Hematopoietic multipotent progenitor cell treated with erythropoietin and hydrocortisone succinate and interleukin-3 and kit ligand, for 6 days (in vitro differentiated cells): ENCODE measurements at regions not wholly inside any gene's neighbourhood (a gene's known extent, or its start where the extent isn't known, plus 50 kb on each side); places are given as distances from the start of the nearest gene placed in this dataset.
"Not testable (repeated sequence)": the region's sequence is repeated elsewhere in the genome, so short reads cannot be mapped to it uniquely, and the experiment has no call there.

ENCODE experiments used
- DNase-seq: peaks from one replicate; pipeline ENCODE4 v3.0.0-alpha.2; 2015

- DNase-seq, result no peak
These were observed 1199.7 kb downstream of the CNTNAP5 start for GRCh38 chr2:125224830-125225229.

- no peak for DNase-seq
These were observed 1202.8 kb downstream of the CNTNAP5 start for GRCh38 chr2:125227843-125228392.

- DNase-seq, result no peak
These were observed 1215.8 kb downstream of the CNTNAP5 start for GRCh38 chr2:125240870-125241269.

GRCh38 chr2:125243074-125243473 is 1218.0 kb downstream of the CNTNAP5 start:
- no peak for DNase-seq

- DNase-seq, result no peak
These were observed 1228.9 kb downstream of the CNTNAP5 start for GRCh38 chr2:125254010-125254409.

- DNase-seq, result no peak
These were observed 1234.4 kb downstream of the CNTNAP5 start for GRCh38 chr2:125259451-125259850.

- DNase-seq, result not testable (repeated sequence)
These were observed 1235.4 kb downstream of the CNTNAP5 start for GRCh38 chr2:125260366-125260930.

- DNase-seq, result no peak
These were observed 1239.4 kb downstream of the CNTNAP5 start for GRCh38 chr2:125264453-125264852.

- DNase-seq, result no peak
These were observed 1242.6 kb downstream of the CNTNAP5 start for GRCh38 chr2:125267683-125268082.

- no peak for DNase-seq
These were observed 1247.6 kb downstream of the CNTNAP5 start for GRCh38 chr2:125272651-125273050.

- DNase-seq, result no peak
These were observed 1249.6 kb downstream of the CNTNAP5 start for GRCh38 chr2:125274718-125275117.

- no peak for DNase-seq
These were observed 1255.2 kb downstream of the CNTNAP5 start for GRCh38 chr2:125280265-125280664.

- no peak for DNase-seq
These were observed 1256.2 kb downstream of the CNTNAP5 start for GRCh38 chr2:125281242-125281641.

- peak; percentile 0 for DNase-seq
These were observed 1271.7 kb downstream of the CNTNAP5 start for GRCh38 chr2:125296742-125297141.

- DNase-seq, result no peak
These were observed 1285.7 kb downstream of the CNTNAP5 start for GRCh38 chr2:125310657-125311364.

GRCh38 chr2:125312342-125312741 is 1287.3 kb downstream of the CNTNAP5 start:
- no peak for DNase-seq

- DNase-seq, result no peak
These were observed 1288.7 kb downstream of the CNTNAP5 start for GRCh38 chr2:125313806-125314205.

GRCh38 chr2:125318740-125319139 is 1293.7 kb downstream of the CNTNAP5 start:
- no peak for DNase-seq

- DNase-seq, result no peak
These were observed 1299.2 kb downstream of the CNTNAP5 start for GRCh38 chr2:125324273-125324672.

GRCh38 chr2:125330133-125330532 is 1305.0 kb downstream of the CNTNAP5 start:
- DNase-seq, result no peak

- no peak for DNase-seq
These were observed 1314.6 kb upstream of the GYPC start for GRCh38 chr2:125341353-125341752.

- DNase-seq, result not testable (repeated sequence)
These were observed 1302.4 kb upstream of the GYPC start for GRCh38 chr2:125353542-125353941.

- no peak for DNase-seq
These were observed 1291.6 kb upstream of the GYPC start for GRCh38 chr2:125364192-125364983.

GRCh38 chr2:125364984-125365265 is 1291.0 kb upstream of the GYPC start:
- DNase-seq, result no peak
